GM21619 (cell line): ENCODE measurements at regions not wholly inside any gene's neighbourhood (a gene's known extent, or its start where the extent isn't known, plus 50 kb on each side); places are given as distances from the start of the nearest gene placed in this dataset.
"Not testable (repeated sequence)": the region's sequence is repeated elsewhere in the genome, so short reads cannot be mapped to it uniquely, and the experiment has no call there.

ENCODE experiments used
- ATAC-seq: cut with Tn5 transposase; IDR thresholded peaks from one replicate; pipeline ENCODE4 v1.9.1; 2021; ENCODE audit not compliant: unreplicated experiment

GRCh38 chr2:2464094-2464493, 133.0 kb upstream of the MYT1L start:
- no peak for ATAC-seq

DNA sequence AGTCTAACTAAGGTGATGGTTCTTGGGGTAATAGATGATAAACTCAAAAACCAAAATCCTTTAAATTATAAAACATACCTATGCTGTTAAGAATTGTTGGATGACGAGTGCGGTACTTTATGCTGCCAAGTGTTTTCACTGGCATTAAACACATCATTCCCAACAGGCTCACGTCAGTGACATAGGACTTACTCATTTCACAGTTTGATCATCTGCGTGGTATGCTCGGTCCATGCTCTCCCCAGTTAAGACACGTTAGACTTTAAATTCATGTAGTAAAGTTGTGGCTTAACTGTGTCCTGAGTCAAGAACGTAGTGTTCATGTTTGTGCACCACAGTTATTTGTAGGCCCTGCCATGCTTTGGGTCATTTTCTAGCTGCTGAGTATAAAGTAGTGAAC, 125.6 kb upstream of the MYT1L start:
- no peak for ATAC-seq

- ATAC-seq, result no peak
Observed at GRCh38 chr2:2455151-2455550, 124.1 kb upstream of the MYT1L start.

DNA sequence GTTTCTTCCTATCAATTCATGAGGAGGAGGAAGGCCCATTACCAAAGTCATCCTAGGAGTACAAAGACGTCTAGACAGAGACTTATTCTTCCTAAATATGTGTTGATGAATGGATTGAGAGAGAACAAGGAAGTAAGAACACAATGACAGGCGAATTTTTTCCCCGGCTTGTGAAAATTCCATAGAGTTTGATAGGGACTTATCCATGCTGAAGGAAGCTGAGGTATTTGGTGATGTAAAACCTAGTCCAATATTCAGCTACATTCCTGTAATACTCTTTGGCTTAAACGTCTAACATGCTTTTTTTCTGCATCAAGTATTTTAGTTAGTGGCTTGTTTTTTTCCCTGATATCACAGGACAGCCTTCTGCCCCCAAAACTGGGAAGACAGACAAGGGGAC, 121.9 kb upstream of the MYT1L start:
- no peak for ATAC-seq

DNA sequence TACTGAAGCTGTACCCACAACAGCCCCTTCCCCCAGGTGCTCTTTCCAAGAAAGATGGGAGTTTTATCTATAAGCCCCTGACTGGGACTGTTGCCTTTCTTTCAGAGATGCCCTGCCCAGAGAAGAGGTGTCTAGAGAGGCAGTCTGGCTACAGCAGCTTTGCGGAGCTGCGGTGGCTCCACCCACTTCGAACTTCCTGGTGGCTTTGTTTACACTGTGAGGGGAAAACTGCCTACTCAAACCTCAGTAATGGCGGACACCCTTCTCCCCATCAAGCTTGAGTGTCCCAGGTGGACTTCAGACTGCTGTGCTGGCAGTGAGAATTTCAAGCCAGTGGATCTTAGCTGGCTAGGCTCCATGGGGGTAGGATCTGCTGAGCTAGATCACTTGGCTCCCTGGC, 120.2 kb upstream of the MYT1L start:
- not testable (repeated sequence) for ATAC-seq

- ATAC-seq, result no peak
Observed at GRCh38 chr2:2448178-2448577, 117.1 kb upstream of the MYT1L start.

DNA sequence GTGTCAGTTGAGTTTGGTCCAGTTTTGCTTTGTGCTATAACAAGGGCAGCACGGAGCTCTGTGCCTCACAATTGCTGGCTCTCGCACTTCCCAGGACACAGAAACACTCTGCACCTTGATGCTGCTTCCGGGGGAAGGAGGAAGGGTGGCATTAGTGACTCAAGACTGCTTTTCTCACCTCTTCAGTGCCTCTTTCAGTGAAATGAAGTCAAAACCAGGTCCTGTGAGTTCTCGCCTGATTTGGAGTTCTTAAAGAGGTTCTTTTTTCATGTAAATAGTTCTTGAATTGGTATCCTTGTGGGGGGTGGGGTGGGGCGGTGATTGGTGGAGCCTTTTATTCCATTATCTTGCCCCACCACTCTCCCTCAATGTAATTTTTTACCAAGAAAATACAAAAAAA, 91.5 kb upstream of the MYT1L start:
- no peak for ATAC-seq

GRCh38 chr2:2413525-2413924, 82.5 kb upstream of the MYT1L start:
- no peak for ATAC-seq

DNA sequence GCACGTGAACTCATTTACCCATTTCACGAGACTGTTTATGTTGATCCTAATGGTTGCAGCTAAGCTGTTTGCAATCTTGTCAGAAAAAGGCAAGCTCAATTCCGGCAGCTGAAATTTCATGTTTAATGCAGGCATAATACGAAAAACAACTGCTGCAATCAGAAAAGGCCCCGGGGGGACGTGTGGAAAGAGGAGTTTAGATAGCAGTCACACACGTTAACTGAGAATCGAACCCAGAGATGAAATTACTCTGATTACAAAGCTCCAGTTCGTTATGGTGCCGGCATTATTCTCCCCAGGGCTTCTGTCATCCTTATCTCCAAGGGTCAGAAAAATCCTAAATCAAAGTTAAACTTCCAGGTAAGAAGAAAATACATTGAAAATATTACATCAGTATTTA, 79.9 kb upstream of the MYT1L start:
- no peak for ATAC-seq

DNA sequence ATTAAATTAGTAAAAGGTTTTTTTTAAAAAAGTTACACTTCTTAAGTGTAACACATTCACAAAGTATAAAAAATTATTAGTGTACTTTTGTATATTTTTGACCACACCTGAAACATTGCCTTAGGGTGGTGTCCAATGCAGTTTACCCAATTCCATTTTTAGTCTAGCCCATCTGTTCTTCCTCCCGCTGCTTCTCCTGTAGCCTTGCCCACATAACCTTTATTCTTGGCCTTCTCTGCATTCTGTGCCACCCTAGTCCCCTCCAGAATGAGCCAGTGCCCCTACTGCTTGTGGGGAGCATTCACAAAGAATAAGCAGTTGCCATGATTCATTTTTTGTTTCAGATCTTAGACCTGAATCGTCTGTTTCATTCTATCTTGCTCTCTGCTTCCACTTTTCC, 78.4 kb upstream of the MYT1L start:
- ATAC-seq, result no peak

- ATAC-seq, result no peak
Observed at GRCh38 chr2:2405780-2406179, 74.7 kb upstream of the MYT1L start.

- no peak for ATAC-seq
Observed at GRCh38 chr2:2400286-2401038, 69.4 kb upstream of the MYT1L start.

GRCh38 chr2:2399396-2399795, 68.3 kb upstream of the MYT1L start:
- no peak for ATAC-seq

DNA sequence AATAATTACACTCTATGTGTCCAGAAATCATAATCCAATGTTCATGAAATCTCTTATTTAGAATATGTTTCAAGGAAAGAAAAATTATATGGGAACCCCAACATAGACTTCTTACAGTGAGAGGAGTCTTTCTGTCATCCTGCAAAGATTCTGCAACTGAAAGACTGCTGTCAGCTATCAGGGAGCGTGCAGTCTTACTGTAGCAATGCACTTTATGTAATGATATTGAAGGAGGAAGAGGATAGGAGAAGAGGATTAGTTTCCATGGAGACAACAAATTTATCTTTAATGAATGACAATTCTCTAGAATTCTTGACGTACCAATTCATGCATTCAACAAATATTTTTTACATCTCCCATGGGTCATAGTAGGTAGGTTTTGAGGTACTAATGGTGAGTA, 61.3 kb upstream of the MYT1L start:
- no peak for ATAC-seq

DNA sequence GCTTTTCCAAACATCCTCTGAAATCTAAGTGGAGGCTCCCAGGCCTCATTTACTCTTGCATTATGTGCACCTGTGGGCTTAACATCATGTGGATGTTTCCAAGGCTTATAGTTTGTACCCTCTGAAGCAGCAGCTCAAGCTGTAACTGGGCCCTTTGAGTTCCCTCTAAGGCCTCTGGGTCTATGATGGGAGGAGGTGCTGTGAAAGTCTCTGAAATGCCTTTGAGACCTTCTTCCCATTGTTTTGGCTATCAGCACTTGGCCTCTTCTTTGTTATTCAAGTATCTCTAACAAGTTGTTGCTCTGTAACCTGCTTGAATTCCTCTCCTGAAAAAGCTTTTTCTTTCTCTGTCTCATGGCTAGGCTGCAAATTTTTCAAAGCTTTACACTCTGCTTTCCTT, 58.1 kb upstream of the MYT1L start:
- ATAC-seq, result no peak
